ENCODE measurements at regions not wholly inside any gene's neighbourhood (a gene's known extent, or its start where the extent isn't known, plus 50 kb on each side); places are given as distances from the start of the nearest gene placed in this dataset.

DNA sequence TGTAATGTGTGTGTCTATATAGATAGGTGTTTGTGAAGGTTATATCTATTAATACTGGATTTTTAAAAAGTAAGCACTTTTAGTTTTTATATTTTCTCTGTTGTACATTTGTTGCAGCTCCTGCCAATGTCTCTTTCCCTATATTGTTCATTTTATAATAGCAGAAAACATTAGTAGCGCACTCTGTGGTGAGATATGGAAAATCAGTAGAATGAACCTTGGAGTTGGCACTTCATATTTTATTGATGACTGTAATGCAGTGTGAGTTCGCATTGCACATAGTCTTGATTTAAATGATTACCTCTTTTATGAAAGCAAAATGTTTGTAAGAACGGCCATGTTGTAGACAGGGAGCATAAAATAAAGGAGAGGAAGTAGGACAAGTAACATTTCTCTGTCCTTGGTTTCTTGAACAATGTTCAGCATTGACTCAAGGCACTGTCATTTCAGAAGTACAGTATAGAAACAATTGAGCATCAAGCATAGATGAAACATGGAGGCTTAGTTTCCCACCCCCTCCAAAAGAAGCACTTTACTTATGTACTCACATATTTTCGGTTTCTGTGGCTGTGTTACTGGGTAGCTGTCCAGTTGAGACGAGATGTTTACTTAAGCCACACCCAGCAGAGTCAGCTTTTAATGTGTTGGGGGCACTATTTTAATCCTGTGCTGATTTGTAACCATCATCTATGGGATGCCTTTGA lies 74.0 kb downstream of the TANC2 start:
- peaks cover 31% of the 10 kb centered on the region for H4K20me1 ChIP-seq (ENCODE audit: insufficient read depth, low read length)
- no peaks in the 10 kb centered on the region for H3K9me3 ChIP-seq (ENCODE audit: low read depth, low read length)
- peak overlapping the region; percentile 61 for H3K4me2 ChIP-seq (ENCODE audit: insufficient read depth, low read length)
- peaks cover 70% of the 10 kb centered on the region for H3K79me2 ChIP-seq (ENCODE audit: insufficient read depth, low read length)
- H3K4me3 ChIP-seq (ENCODE audit: insufficient read depth, low read length): peak overlapping the region; percentile 30
- peak overlapping the region; percentile 30 for H3K27ac ChIP-seq (ENCODE audit: low read depth, low read length)
- H3K36me3 ChIP-seq (ENCODE audit: insufficient read depth, low read length): no peaks in the 10 kb centered on the region
- TF ChIP-seq CTCF (IDR thresholded peaks at IDR 0.05; ENCODE audit: extremely low read depth, low read depth, low read length): no peak
- DNase-seq (ENCODE audit: insufficient read length, low spot score, missing footprints): peak; percentile 80
- H3K27me3 ChIP-seq (ENCODE audit: insufficient read depth, low read length): no peaks in the 10 kb centered on the region
- peaks cover 18% of the 10 kb centered on the region for H3K4me1 ChIP-seq (ENCODE audit: insufficient read depth, low read length)
- no peak overlapping the region for H2AFZ ChIP-seq (ENCODE audit: low read length)

GRCh38 chr17:63040816-63041215 lies 74.8 kb downstream of the TANC2 start:
- Histone ChIP-seq H3K4me1 (ENCODE audit: insufficient read depth, low read length) (peaks cover 10% of the 10 kb centered on the region), H4K20me1 (ENCODE audit: insufficient read depth, low read length) (peaks cover 24% of the 10 kb centered on the region), H3K4me3 (ENCODE audit: insufficient read depth, low read length) (no peak overlapping the region), H3K4me2 (ENCODE audit: insufficient read depth, low read length) (no peak overlapping the region), H3K27me3 (ENCODE audit: insufficient read depth, low read length) (no peaks in the 10 kb centered on the region), H3K79me2 (ENCODE audit: insufficient read depth, low read length) (peaks cover 65% of the 10 kb centered on the region), H3K27ac (ENCODE audit: low read depth, low read length) (no peak overlapping the region), H3K9me3 (ENCODE audit: low read depth, low read length) (no peaks in the 10 kb centered on the region), H3K36me3 (ENCODE audit: insufficient read depth, low read length) (no peaks in the 10 kb centered on the region), H2AFZ (ENCODE audit: low read length) (no peak overlapping the region)
- no peak for TF ChIP-seq CTCF (IDR thresholded peaks at IDR 0.05; ENCODE audit: extremely low read depth, low read depth, low read length)
- no peak for DNase-seq (ENCODE audit: insufficient read length, low spot score, missing footprints)

- Histone ChIP-seq H3K27ac (ENCODE audit: low read depth, low read length) (no peak overlapping the region), H3K9me3 (ENCODE audit: low read depth, low read length) (no peaks in the 10 kb centered on the region), H3K4me1 (ENCODE audit: insufficient read depth, low read length) (peaks cover 10% of the 10 kb centered on the region), H2AFZ (ENCODE audit: low read length) (no peak overlapping the region), H4K20me1 (ENCODE audit: insufficient read depth, low read length) (peaks cover 22% of the 10 kb centered on the region), H3K27me3 (ENCODE audit: insufficient read depth, low read length) (no peaks in the 10 kb centered on the region), H3K4me2 (ENCODE audit: insufficient read depth, low read length) (no peak overlapping the region), H3K36me3 (ENCODE audit: insufficient read depth, low read length) (no peaks in the 10 kb centered on the region), H3K79me2 (ENCODE audit: insufficient read depth, low read length) (peaks cover 60% of the 10 kb centered on the region), H3K4me3 (ENCODE audit: insufficient read depth, low read length) (no peak overlapping the region)
- DNase-seq (ENCODE audit: insufficient read length, low spot score, missing footprints): no peak
- no peak for TF ChIP-seq CTCF (IDR thresholded peaks at IDR 0.05; ENCODE audit: extremely low read depth, low read depth, low read length)
These were observed 75.2 kb downstream of the TANC2 start for GRCh38 chr17:63041251-63041650.

DNA sequence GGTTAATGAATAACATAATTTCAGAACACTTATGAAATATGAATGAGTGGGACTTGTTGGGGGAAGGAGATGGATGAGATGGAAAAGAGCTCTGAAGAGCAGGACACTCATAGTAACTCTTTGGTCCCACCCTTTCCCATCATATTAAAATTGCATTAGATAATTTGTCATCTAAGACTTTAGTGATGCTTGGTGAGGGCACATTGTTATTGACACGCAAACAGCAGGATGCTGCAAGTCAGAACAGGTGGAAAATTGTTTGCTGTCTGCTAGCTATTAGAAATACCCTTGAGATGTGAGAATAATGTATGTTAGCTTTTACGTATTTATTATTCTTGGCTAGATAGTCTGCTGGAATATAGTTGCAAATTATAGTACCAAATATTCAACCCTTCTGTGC lies 75.7 kb downstream of the TANC2 start:
- Histone ChIP-seq H3K36me3 (ENCODE audit: insufficient read depth, low read length) (no peaks in the 10 kb centered on the region), H3K9me3 (ENCODE audit: low read depth, low read length) (no peaks in the 10 kb centered on the region), H3K4me1 (ENCODE audit: insufficient read depth, low read length) (peaks cover 10% of the 10 kb centered on the region), H3K4me3 (ENCODE audit: insufficient read depth, low read length) (no peak overlapping the region), H2AFZ (ENCODE audit: low read length) (no peak overlapping the region), H4K20me1 (ENCODE audit: insufficient read depth, low read length) (peaks cover 22% of the 10 kb centered on the region), H3K4me2 (ENCODE audit: insufficient read depth, low read length) (no peak overlapping the region), H3K27ac (ENCODE audit: low read depth, low read length) (no peak overlapping the region), H3K79me2 (ENCODE audit: insufficient read depth, low read length) (peaks cover 56% of the 10 kb centered on the region), H3K27me3 (ENCODE audit: insufficient read depth, low read length) (no peaks in the 10 kb centered on the region)
- no peak for DNase-seq (ENCODE audit: insufficient read length, low spot score, missing footprints)
- no peak for TF ChIP-seq CTCF (IDR thresholded peaks at IDR 0.05; ENCODE audit: extremely low read depth, low read depth, low read length)
